ENCODE measurements at regions not wholly inside any gene's neighbourhood (a gene's known extent, or its start where the extent isn't known, plus 50 kb on each side); places are given as distances from the start of the nearest gene placed in this dataset.

DNA sequence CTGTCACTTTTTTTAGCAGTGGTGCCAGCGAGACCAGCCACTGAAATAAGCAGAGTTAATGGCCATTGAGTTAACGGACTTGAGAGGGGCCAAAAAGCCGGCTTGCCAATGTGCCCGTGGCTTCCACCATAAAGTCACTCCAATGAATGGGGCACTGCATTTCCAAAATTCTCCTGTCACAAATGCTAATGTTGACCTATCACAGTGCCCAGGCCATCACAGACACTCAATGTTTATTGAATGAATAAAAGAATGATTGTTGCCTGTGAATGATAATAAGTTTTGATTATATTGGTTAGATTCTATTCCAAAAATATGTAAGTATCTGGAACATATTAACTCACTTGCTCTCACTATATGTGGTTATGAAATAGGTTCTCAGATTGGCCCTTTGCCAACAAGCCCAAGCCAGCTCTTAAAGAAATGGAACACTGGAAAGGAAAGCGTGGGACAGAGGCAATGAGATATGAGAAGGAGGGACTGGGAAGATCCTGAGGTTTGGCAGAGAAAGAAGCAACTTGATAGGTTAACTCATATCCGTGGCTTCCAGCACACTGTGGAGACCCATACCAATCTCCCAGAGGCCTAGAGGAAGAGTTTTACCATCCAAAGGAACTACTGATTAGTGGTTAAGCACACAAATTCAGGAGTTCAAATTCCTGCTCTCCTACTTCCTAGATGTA is 108.7 kb downstream of the BTG1 start:
- Histone ChIP-seq H3K27ac (ENCODE audit: low read length) (no peak overlapping the region), H4K20me1 (ENCODE audit: insufficient read depth, low read length) (no peaks in the 10 kb centered on the region), H3K9ac (ENCODE audit: low read length) (no peak overlapping the region), H2AFZ (ENCODE audit: low read depth, low read length) (no peak overlapping the region), H3K36me3 (replicated peaks; ENCODE audit: low read depth, low read length) (peaks cover 11% of the 10 kb centered on the region), H3K4me2 (ENCODE audit: low read length) (no peak overlapping the region), H3K4me3 (ENCODE audit: low read length) (no peak overlapping the region), H3K9me3 (ENCODE audit: insufficient read depth, low read length) (peaks cover 5% of the 10 kb centered on the region; the same call in 1 of the 2 replicates), H3K79me2 (ENCODE audit: low read length) (peaks cover 30% of the 10 kb centered on the region), H3K27me3 (ENCODE audit: low read depth, low read length) (no peaks in the 10 kb centered on the region), H3K4me1 (ENCODE audit: low read length) (peaks cover 83% of the 10 kb centered on the region)
- TF ChIP-seq, protein P1, sequence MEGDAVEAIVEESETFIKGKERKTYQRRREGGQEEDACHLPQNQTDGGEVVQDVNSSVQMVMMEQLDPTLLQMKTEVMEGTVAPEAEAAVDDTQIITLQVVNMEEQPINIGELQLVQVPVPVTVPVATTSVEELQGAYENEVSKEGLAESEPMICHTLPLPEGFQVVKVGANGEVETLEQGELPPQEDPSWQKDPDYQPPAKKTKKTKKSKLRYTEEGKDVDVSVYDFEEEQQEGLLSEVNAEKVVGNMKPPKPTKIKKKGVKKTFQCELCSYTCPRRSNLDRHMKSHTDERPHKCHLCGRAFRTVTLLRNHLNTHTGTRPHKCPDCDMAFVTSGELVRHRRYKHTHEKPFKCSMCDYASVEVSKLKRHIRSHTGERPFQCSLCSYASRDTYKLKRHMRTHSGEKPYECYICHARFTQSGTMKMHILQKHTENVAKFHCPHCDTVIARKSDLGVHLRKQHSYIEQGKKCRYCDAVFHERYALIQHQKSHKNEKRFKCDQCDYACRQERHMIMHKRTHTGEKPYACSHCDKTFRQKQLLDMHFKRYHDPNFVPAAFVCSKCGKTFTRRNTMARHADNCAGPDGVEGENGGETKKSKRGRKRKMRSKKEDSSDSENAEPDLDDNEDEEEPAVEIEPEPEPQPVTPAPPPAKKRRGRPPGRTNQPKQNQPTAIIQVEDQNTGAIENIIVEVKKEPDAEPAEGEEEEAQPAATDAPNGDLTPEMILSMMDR (IDR thresholded peaks at IDR 0.05; ENCODE audit: low read depth, low read length): no peak
- TF ChIP-seq EZH2phosphoT487 (IDR thresholded peaks at IDR 0.05; ENCODE audit: low read depth): no peak

DNA sequence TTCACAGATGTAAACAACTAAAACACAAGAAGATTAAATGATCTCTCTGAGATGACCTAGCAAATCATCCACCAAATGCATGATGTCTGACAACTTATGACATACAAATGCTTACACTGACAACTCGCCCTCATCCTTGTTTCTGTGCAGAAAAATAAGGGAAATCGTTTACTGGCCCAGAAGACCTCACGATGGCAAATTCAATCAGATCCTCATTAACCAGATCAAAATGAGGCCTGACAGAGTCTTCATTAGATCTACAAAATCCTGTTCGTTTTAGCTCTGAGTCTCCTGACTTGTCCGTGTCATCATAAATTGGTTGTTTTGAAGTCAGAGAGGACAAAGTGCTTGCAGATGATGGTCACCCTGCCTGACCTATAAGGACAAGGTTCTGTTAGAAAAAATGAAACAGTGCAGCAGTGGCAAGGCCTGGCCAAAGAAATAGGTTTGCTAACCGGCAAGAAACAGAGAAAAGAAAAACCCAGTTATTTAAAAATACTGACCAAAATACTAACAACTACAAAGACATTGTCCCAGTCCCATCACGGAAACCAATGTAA is 109.5 kb downstream of the BTG1 start:
- TF ChIP-seq EZH2phosphoT487 (IDR thresholded peaks at IDR 0.05; ENCODE audit: low read depth): no peak
- TF ChIP-seq, protein P1 (IDR thresholded peaks at IDR 0.05; ENCODE audit: low read depth, low read length): no peak
- Histone ChIP-seq H3K9ac (ENCODE audit: low read length) (peak overlapping the region; percentile 71), H3K79me2 (ENCODE audit: low read length) (peaks cover 31% of the 10 kb centered on the region), H3K4me1 (ENCODE audit: low read length) (peaks cover 80% of the 10 kb centered on the region), H3K9me3 (ENCODE audit: insufficient read depth, low read length) (peaks cover 5% of the 10 kb centered on the region; the same call in 1 of the 2 replicates), H3K27me3 (ENCODE audit: low read depth, low read length) (no peaks in the 10 kb centered on the region), H3K4me2 (ENCODE audit: low read length) (peak overlapping the region; percentile 86), H3K27ac (ENCODE audit: low read length) (peak overlapping the region; percentile 91), H2AFZ (ENCODE audit: low read depth, low read length) (peak overlapping the region; percentile 68), H3K36me3 (replicated peaks; ENCODE audit: low read depth, low read length) (peaks cover 12% of the 10 kb centered on the region), H4K20me1 (ENCODE audit: insufficient read depth, low read length) (no peaks in the 10 kb centered on the region), H3K4me3 (ENCODE audit: low read length) (peak overlapping the region; percentile 62)

DNA sequence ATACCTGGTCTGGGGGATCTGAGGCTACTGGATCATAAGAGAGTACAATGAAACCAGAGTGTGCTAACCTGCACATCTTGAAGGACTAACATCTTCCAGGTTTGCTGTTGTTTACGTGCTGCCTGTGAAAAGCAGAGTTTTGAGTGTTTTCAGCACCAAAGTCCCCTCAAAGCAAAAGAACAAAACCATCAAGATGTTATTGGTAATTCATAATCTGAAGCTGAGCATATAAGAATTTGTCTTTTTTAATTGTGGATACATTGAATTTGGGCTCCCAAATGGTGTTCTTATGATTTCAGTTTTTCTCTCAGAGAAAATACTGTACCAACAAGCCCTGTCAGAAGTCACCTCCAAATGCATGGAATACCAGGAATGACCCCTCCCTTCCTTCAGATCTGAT is 110.2 kb downstream of the BTG1 start:
- H3K9ac ChIP-seq (ENCODE audit: low read length): peak overlapping the region; percentile 71
- H3K36me3 ChIP-seq (replicated peaks; ENCODE audit: low read depth, low read length): peaks cover 12% of the 10 kb centered on the region
- no peaks in the 10 kb centered on the region for H4K20me1 ChIP-seq (ENCODE audit: insufficient read depth, low read length)
- H3K9me3 ChIP-seq (ENCODE audit: insufficient read depth, low read length): peaks cover 5% of the 10 kb centered on the region; the same call in 1 of the 2 replicates
- H3K4me1 ChIP-seq (ENCODE audit: low read length): peaks cover 80% of the 10 kb centered on the region
- H2AFZ ChIP-seq (ENCODE audit: low read depth, low read length): no peak overlapping the region
- H3K4me3 ChIP-seq (ENCODE audit: low read length): peak overlapping the region; percentile 62
- no peaks in the 10 kb centered on the region for H3K27me3 ChIP-seq (ENCODE audit: low read depth, low read length)
- TF ChIP-seq, protein P1 (IDR thresholded peaks at IDR 0.05; ENCODE audit: low read depth, low read length): no peak
- TF ChIP-seq EZH2phosphoT487 (IDR thresholded peaks at IDR 0.05; ENCODE audit: low read depth): no peak
- H3K4me2 ChIP-seq (ENCODE audit: low read length): peak overlapping the region; percentile 86
- peaks cover 31% of the 10 kb centered on the region for H3K79me2 ChIP-seq (ENCODE audit: low read length)
- H3K27ac ChIP-seq (ENCODE audit: low read length): peak overlapping the region; percentile 91

DNA sequence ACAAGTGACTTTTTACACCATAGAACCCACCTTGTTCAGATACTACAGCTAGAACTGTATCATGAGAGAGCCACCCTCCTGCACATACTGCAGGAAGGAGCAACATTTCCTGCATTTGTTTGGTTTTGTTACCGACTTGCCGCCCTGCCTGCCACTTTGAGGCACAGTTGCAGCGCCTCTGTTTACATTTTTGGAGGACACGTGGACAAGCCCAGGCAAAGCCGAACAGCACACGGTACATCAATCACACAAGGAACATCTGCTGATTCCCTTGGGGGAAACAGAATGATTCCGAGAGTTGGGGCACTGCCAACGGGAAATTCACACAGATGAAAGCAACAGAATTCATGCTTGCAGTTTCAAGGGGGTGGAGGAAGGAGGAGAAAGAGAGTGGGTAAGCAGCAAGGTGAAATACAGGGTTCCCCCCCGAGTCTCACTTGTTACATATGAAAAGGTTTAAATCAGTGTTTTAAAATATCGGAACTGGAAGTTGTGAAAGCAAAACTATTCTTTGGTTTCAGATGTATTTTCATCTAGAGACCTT is 110.7 kb downstream of the BTG1 start:
- H3K4me2 ChIP-seq (ENCODE audit: low read length): peak overlapping the region; percentile 86
- H3K4me1 ChIP-seq (ENCODE audit: low read length): peaks cover 86% of the 10 kb centered on the region
- peak overlapping the region; percentile 62 for H3K4me3 ChIP-seq (ENCODE audit: low read length)

More for the DNA sequence above, 110.7 kb downstream of the BTG1 start:
- Histone ChIP-seq H3K36me3 (replicated peaks; ENCODE audit: low read depth, low read length) (peaks cover 12% of the 10 kb centered on the region), H4K20me1 (ENCODE audit: insufficient read depth, low read length) (no peaks in the 10 kb centered on the region), H3K9ac (ENCODE audit: low read length) (peak overlapping the region; percentile 71), H3K79me2 (ENCODE audit: low read length) (peaks cover 33% of the 10 kb centered on the region), H3K27ac (ENCODE audit: low read length) (peak overlapping the region; percentile 91), H2AFZ (ENCODE audit: low read depth, low read length) (no peak overlapping the region; the same call in 1 of the 2 replicates), H3K27me3 (ENCODE audit: low read depth, low read length) (no peaks in the 10 kb centered on the region), H3K9me3 (ENCODE audit: insufficient read depth, low read length) (peaks cover 5% of the 10 kb centered on the region; the same call in 1 of the 2 replicates)
- TF ChIP-seq EZH2phosphoT487 (IDR thresholded peaks at IDR 0.05; ENCODE audit: low read depth): no peak
- TF ChIP-seq, protein P1 (IDR thresholded peaks at IDR 0.05; ENCODE audit: low read depth, low read length): no peak

Measured in OCI-LY3 (cell line).